ENCODE measurements at regions not wholly inside any gene's neighbourhood (a gene's known extent, or its start where the extent isn't known, plus 50 kb on each side); places are given as distances from the start of the nearest gene placed in this dataset.

DNA sequence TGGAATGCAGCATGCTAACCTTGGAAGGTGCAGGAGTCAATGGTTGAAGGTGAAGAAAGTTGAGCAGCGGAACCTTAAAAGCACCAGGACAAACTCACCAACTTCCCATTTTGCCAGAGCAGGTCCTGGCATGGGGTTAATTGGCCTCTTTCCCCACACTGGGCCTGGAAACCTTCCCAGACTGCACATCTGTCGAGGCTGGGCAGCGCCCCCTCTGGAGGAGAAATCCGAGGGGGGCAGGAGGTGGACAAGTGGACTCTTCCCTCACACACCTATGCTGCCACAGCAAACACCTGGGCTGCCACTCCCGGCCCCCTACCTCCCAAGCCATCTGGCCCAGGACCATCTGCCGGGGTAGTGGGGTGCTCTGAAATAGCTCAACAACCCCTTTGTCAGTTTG lies 232.4 kb downstream of the CBLN1 start:
- intact Hi-C loops (cut with micrococcal nuclease) = no loop called here
- DNase-seq = no peak

DNA sequence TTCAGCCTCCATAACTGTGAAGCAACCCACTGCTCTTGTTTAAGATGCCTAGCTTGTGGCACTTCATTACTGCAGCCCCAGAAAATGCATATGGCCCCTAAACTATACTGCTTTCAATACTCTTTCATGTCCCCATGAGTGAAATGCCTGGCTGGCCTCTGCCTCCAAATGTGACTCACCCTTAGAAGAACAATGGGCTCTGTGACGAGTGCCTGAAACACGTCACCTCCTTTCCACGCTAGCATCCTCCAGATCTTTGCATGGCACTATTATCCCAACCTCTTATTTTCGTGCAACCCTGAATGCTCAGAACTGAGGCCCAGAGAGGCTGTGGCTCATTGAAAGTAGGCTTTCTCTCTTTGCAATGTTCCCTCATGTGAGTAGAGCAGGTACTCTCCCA lies 233.1 kb downstream of the CBLN1 start:
- Histone ChIP-seq H3K27ac (replicated peaks) (no peak overlapping the region), H3K36me3 (no peaks in the 10 kb centered on the region)
- DNase-seq = no peak

More for the DNA sequence above, 232.4 kb downstream of the CBLN1 start:
- TF ChIP-seq, protein P1, sequence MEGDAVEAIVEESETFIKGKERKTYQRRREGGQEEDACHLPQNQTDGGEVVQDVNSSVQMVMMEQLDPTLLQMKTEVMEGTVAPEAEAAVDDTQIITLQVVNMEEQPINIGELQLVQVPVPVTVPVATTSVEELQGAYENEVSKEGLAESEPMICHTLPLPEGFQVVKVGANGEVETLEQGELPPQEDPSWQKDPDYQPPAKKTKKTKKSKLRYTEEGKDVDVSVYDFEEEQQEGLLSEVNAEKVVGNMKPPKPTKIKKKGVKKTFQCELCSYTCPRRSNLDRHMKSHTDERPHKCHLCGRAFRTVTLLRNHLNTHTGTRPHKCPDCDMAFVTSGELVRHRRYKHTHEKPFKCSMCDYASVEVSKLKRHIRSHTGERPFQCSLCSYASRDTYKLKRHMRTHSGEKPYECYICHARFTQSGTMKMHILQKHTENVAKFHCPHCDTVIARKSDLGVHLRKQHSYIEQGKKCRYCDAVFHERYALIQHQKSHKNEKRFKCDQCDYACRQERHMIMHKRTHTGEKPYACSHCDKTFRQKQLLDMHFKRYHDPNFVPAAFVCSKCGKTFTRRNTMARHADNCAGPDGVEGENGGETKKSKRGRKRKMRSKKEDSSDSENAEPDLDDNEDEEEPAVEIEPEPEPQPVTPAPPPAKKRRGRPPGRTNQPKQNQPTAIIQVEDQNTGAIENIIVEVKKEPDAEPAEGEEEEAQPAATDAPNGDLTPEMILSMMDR (IDR thresholded peaks at IDR 0.05; ENCODE audit: borderline replicate concordance) = no peak
- H3K4me3 ChIP-seq = no peak overlapping the region
- H3K4me1 ChIP-seq = peaks cover 6% of the 10 kb centered on the region
- no peak overlapping the region for H3K27ac ChIP-seq (replicated peaks)
- H3K27me3 ChIP-seq (ENCODE audit: low read depth) = no peaks in the 10 kb centered on the region
- H3K9me3 ChIP-seq (replicated peaks) = no peaks in the 10 kb centered on the region
- no peaks in the 10 kb centered on the region for H3K36me3 ChIP-seq

GRCh38 chr16:49036126-49036525 lies 245.5 kb downstream of the CBLN1 start:
- Histone ChIP-seq H3K36me3 (no peaks in the 10 kb centered on the region), H3K9me3 (replicated peaks) (peaks cover 6% of the 10 kb centered on the region), H3K27ac (replicated peaks) (no peak overlapping the region), H3K4me1 (no peaks in the 10 kb centered on the region), H3K27me3 (ENCODE audit: low read depth) (no peaks in the 10 kb centered on the region), H3K4me3 (no peak overlapping the region)
- TF ChIP-seq, protein P1 (IDR thresholded peaks at IDR 0.05; ENCODE audit: borderline replicate concordance) = no peak
- intact Hi-C loops (cut with micrococcal nuclease) = no loop called here
- no peak for DNase-seq

More for the DNA sequence above, 233.1 kb downstream of the CBLN1 start:
- TF ChIP-seq, protein P1 (IDR thresholded peaks at IDR 0.05; ENCODE audit: borderline replicate concordance) = no peak
- Histone ChIP-seq H3K4me1 (peaks cover 6% of the 10 kb centered on the region), H3K27me3 (ENCODE audit: low read depth) (no peaks in the 10 kb centered on the region), H3K4me3 (no peak overlapping the region), H3K9me3 (replicated peaks) (no peaks in the 10 kb centered on the region)
- intact Hi-C loops (cut with micrococcal nuclease) = no loop called here

GRCh38 chr16:49027420-49027819 lies 254.2 kb downstream of the CBLN1 start:
- TF ChIP-seq, protein P1 (IDR thresholded peaks at IDR 0.05; ENCODE audit: borderline replicate concordance) = no peak
- intact Hi-C loops (cut with micrococcal nuclease) = no loop called here
- peaks cover 2% of the 10 kb centered on the region for H3K9me3 ChIP-seq (replicated peaks)

DNA sequence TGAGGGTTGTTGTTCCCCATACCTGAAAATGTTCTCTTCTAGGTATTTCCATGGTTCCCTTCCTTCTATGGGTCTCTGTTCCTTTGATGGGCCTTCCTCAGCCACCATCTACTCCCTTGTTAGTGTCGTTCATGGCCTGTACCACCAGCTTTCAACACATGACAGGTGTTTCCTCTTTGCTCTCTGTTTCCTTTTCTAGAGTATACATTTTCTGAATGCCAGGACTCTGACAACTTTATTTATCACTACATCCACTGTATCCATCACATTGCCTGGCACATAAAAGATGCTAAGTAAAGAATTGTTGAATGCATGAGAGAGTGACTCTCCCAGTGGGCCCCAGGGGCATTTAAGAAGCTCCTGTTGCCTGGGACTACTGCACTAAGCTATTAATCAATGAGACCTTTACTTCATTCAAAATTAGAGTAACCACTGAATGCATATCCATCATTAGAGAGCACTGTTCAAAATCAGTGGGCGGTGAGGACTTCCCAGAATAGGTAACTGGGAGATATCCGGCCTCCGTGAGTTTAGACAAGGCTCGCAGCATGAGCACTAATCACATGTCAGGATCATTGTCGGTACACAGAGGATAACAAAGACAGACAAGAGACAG lies 255.0 kb downstream of the CBLN1 start:
- TF ChIP-seq, protein P1 (IDR thresholded peaks at IDR 0.05; ENCODE audit: borderline replicate concordance) = no peak
- intact Hi-C loops (cut with micrococcal nuclease) = no loop called here

More at GRCh38 chr16:49027420-49027819, 254.2 kb downstream of the CBLN1 start:
- no peak overlapping the region for H3K4me3 ChIP-seq
- DNase-seq = no peak
- H3K36me3 ChIP-seq = no peaks in the 10 kb centered on the region
- H3K27ac ChIP-seq (replicated peaks) = no peak overlapping the region
- no peaks in the 10 kb centered on the region for H3K4me1 ChIP-seq
- H3K27me3 ChIP-seq (ENCODE audit: low read depth) = peaks cover 10% of the 10 kb centered on the region

More for the DNA sequence above, 255.0 kb downstream of the CBLN1 start:
- Histone ChIP-seq H3K36me3 (no peaks in the 10 kb centered on the region), H3K4me1 (no peaks in the 10 kb centered on the region), H3K9me3 (replicated peaks) (peaks cover 2% of the 10 kb centered on the region), H3K27ac (replicated peaks) (no peak overlapping the region), H3K4me3 (no peak overlapping the region), H3K27me3 (ENCODE audit: low read depth) (peaks cover 17% of the 10 kb centered on the region)
- DNase-seq = no peak

Data from left ventricle myocardium inferior (tissue), 1 donor.